ENCODE measurements at regions not wholly inside any gene's neighbourhood (a gene's known extent, or its start where the extent isn't known, plus 50 kb on each side); places are given as distances from the start of the nearest gene placed in this dataset.

GRCh38 chr3:83034806-83035703 is 1273.6 kb upstream of the GBE1 start:
- Histone ChIP-seq H3K4me1 (no peaks in the 10 kb centered on the region), H3K4me2 (no peak overlapping the region), H3K4me3 (no peak overlapping the region), H3K9me3 (no peaks in the 10 kb centered on the region), H3K27ac (no peak overlapping the region)
- TF ChIP-seq, protein P1, sequence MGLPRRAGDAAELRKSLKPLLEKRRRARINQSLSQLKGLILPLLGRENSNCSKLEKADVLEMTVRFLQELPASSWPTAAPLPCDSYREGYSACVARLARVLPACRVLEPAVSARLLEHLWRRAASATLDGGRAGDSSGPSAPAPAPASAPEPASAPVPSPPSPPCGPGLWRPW (IDR thresholded peaks at IDR 0.05), result no peak
- TF ChIP-seq HOXA7 (CRISPR knock-in tag; IDR thresholded peaks at IDR 0.05), result no peak
- no peak for TF ChIP-seq PBX3 (IDR thresholded peaks at IDR 0.05)
- no peak for TF ChIP-seq CBX2 (IDR thresholded peaks at IDR 0.05; ENCODE audit: borderline replicate concordance, low read depth)
- TF ChIP-seq FOXS1 (CRISPR knock-in tag; IDR thresholded peaks at IDR 0.05), result no peak
- TF ChIP-seq ESRRA (IDR thresholded peaks at IDR 0.05; ENCODE audit: borderline replicate concordance, low read length), result no peak
- TF ChIP-seq NFE2L2 (conservative IDR thresholded peaks at IDR 0.05; ENCODE audit: low read length), result no peak
- TF ChIP-seq CHD4 (IDR thresholded peaks at IDR 0.05; ENCODE audit: borderline replicate concordance), result no peak
- no peak for TF ChIP-seq HMGXB4 (CRISPR knock-in tag; IDR thresholded peaks at IDR 0.05; ENCODE audit: borderline replicate concordance)
- no peak for TF ChIP-seq SREBF2 (IDR thresholded peaks at IDR 0.05)
- TF ChIP-seq MYC (IDR thresholded peaks at IDR 0.05; ENCODE audit: borderline replicate concordance, low read length), result no peak
- no peak for TF ChIP-seq SMC3 (IDR thresholded peaks at IDR 0.05)
- TF ChIP-seq JUN (IDR thresholded peaks at IDR 0.05), result no peak
- CTCF ChIA-PET, result no interaction called here
- FAIRE-seq (no peak), DNase-seq (ENCODE audit: low read depth in 1 of 2, low spot score in 1 of 2) (no peak), ATAC-seq (no peak)
- 52% methylated on average over 8 of the region's 16 CpGs for WGBS (ENCODE audit: missing lambda C conversion rate)
- POLR2A ChIA-PET, result no interaction called here

GRCh38 chr3:83033133-83033532 is 1271.7 kb upstream of the GBE1 start:
- H3K9me3 ChIP-seq, result no peaks in the 10 kb centered on the region
- DNase-seq (ENCODE audit: low read depth in 1 of 2, low spot score in 1 of 2) (no peak), ATAC-seq (no peak), FAIRE-seq (no peak)
- no peak overlapping the region for H3K4me2 ChIP-seq
- ChIA-PET POLR2A (no interaction called here), CTCF (no interaction called here)
- TF ChIP-seq HEYL (CRISPR knock-in tag; IDR thresholded peaks at IDR 0.05), result no peak
- TF ChIP-seq KDM5A (IDR thresholded peaks at IDR 0.05), result no peak
- TF ChIP-seq, protein P2, sequence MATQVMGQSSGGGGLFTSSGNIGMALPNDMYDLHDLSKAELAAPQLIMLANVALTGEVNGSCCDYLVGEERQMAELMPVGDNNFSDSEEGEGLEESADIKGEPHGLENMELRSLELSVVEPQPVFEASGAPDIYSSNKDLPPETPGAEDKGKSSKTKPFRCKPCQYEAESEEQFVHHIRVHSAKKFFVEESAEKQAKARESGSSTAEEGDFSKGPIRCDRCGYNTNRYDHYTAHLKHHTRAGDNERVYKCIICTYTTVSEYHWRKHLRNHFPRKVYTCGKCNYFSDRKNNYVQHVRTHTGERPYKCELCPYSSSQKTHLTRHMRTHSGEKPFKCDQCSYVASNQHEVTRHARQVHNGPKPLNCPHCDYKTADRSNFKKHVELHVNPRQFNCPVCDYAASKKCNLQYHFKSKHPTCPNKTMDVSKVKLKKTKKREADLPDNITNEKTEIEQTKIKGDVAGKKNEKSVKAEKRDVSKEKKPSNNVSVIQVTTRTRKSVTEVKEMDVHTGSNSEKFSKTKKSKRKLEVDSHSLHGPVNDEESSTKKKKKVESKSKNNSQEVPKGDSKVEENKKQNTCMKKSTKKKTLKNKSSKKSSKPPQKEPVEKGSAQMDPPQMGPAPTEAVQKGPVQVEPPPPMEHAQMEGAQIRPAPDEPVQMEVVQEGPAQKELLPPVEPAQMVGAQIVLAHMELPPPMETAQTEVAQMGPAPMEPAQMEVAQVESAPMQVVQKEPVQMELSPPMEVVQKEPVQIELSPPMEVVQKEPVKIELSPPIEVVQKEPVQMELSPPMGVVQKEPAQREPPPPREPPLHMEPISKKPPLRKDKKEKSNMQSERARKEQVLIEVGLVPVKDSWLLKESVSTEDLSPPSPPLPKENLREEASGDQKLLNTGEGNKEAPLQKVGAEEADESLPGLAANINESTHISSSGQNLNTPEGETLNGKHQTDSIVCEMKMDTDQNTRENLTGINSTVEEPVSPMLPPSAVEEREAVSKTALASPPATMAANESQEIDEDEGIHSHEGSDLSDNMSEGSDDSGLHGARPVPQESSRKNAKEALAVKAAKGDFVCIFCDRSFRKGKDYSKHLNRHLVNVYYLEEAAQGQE (IDR thresholded peaks at IDR 0.05), result no peak
- TF ChIP-seq SREBF2 (IDR thresholded peaks at IDR 0.05), result no peak
- TF ChIP-seq CHD2 (IDR thresholded peaks at IDR 0.05; ENCODE audit: low read length, partially characterized antibody), result no peak
- TF ChIP-seq CHD4 (IDR thresholded peaks at IDR 0.05; ENCODE audit: borderline replicate concordance), result no peak
- no peak for TF ChIP-seq POLR2A (IDR thresholded peaks at IDR 0.05; ENCODE audit: low read length)
- no peak for TF ChIP-seq ESRRA (IDR thresholded peaks at IDR 0.05; ENCODE audit: borderline replicate concordance, low read length)
- TF ChIP-seq, protein P3, sequence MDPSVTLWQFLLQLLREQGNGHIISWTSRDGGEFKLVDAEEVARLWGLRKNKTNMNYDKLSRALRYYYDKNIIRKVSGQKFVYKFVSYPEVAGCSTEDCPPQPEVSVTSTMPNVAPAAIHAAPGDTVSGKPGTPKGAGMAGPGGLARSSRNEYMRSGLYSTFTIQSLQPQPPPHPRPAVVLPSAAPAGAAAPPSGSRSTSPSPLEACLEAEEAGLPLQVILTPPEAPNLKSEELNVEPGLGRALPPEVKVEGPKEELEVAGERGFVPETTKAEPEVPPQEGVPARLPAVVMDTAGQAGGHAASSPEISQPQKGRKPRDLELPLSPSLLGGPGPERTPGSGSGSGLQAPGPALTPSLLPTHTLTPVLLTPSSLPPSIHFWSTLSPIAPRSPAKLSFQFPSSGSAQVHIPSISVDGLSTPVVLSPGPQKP (IDR thresholded peaks at IDR 0.05; ENCODE audit: low read depth, low read length), result no peak
- TF ChIP-seq BHLHE40 (IDR thresholded peaks at IDR 0.05; ENCODE audit: low read depth, low read length), result no peak
- no peak for TF ChIP-seq MYC (IDR thresholded peaks at IDR 0.05; ENCODE audit: borderline replicate concordance, low read length)
- TF ChIP-seq HOXB5 (CRISPR knock-in tag; IDR thresholded peaks at IDR 0.05), result no peak
- H3K4me3 ChIP-seq, result no peak overlapping the region
- no peak overlapping the region for H3K27ac ChIP-seq
- no peaks in the 10 kb centered on the region for H3K4me1 ChIP-seq
